DND-41 (cell line): ENCODE measurements at regions not wholly inside any gene's neighbourhood (a gene's known extent, or its start where the extent isn't known, plus 50 kb on each side); places are given as distances from the start of the nearest gene placed in this dataset.

Experiments
- CTCF ChIP-seq: IDR thresholded peaks from 2 replicates; pipeline ENCODE4 v1.5.1; 2012; ENCODE audit warnings: borderline replicate concordance, low read length, moderate library complexity, mild to moderate bottlenecking; ENCODE audit not compliant: poor library complexity, severe bottlenecking; ENCODE audit errors: extremely low read depth
- EZH2 ChIP-seq: IDR thresholded peaks from 3 replicates; pipeline ENCODE4 v1.6.1; 2012; ENCODE audit warnings: borderline replicate concordance, low read depth, mild to moderate bottlenecking, moderate library complexity, low read length, inconsistent platforms; ENCODE audit not compliant: severe bottlenecking

- TF ChIP-seq CTCF (no peak), EZH2 (no peak)
These were observed 97.9 kb downstream of the C17orf67 start for GRCh38 chr17:56735842-56736241.
